HG03045 (cell line): ENCODE measurements at regions not wholly inside any gene's neighbourhood (a gene's known extent, or its start where the extent isn't known, plus 50 kb on each side); places are given as distances from the start of the nearest gene placed in this dataset.

Experiments used
- ATAC-seq: cut with Tn5 transposase; IDR thresholded peaks from one replicate; pipeline ENCODE4 v1.9.1; 2021; ENCODE audit warnings: mild to moderate bottlenecking, moderate library complexity; ENCODE audit not compliant: unreplicated experiment

- ATAC-seq, result no peak
Measured at GRCh38 chr12:93149229-93149628, 220.1 kb upstream of the EEA1 start.

- no peak for ATAC-seq
Measured at GRCh38 chr12:93151079-93151762, 222.1 kb upstream of the EEA1 start.

GRCh38 chr12:93152617-93153016 is 223.5 kb upstream of the EEA1 start:
- ATAC-seq, result no peak

GRCh38 chr12:93153321-93153720 is 224.2 kb upstream of the EEA1 start:
- ATAC-seq, result no peak

- no peak for ATAC-seq
Measured at GRCh38 chr12:93154096-93154728, 223.5 kb upstream of the NUDT4 start.

GRCh38 chr12:93154753-93155480 is 222.8 kb upstream of the NUDT4 start:
- ATAC-seq, result no peak

- ATAC-seq, result no peak
Measured at GRCh38 chr12:93156086-93156716, 221.5 kb upstream of the NUDT4 start.

GRCh38 chr12:93157279-93157678 is 220.4 kb upstream of the NUDT4 start:
- ATAC-seq, result no peak

GRCh38 chr12:93158065-93158843 is 219.5 kb upstream of the NUDT4 start:
- no peak for ATAC-seq

- no peak for ATAC-seq
Measured at GRCh38 chr12:93163260-93164036, 214.3 kb upstream of the NUDT4 start.

GRCh38 chr12:93164103-93164880 is 213.4 kb upstream of the NUDT4 start:
- no peak for ATAC-seq

- ATAC-seq, result no peak
Measured at GRCh38 chr12:93165384-93165932, 212.3 kb upstream of the NUDT4 start.

- peak; percentile 41 for ATAC-seq
Measured at GRCh38 chr12:93166541-93167307, 211.0 kb upstream of the NUDT4 start.

- peak; percentile 5 for ATAC-seq
Measured at GRCh38 chr12:93167331-93167730, 210.4 kb upstream of the NUDT4 start.

- peak; percentile 65 for ATAC-seq
Measured at GRCh38 chr12:93167841-93168492, 209.8 kb upstream of the NUDT4 start.

- ATAC-seq, result no peak
Measured at GRCh38 chr12:93168751-93169150, 209.0 kb upstream of the NUDT4 start.

GRCh38 chr12:93169536-93169935 is 208.2 kb upstream of the NUDT4 start:
- ATAC-seq, result no peak

- no peak for ATAC-seq
Measured at GRCh38 chr12:93170928-93171327, 206.8 kb upstream of the NUDT4 start.
